DMS114 treated with DMSO at 0.1 percent for 48 hours (cell line): ENCODE measurements at regions not wholly inside any gene's neighbourhood (a gene's known extent, or its start where the extent isn't known, plus 50 kb on each side); places are given as distances from the start of the nearest gene placed in this dataset.
"Not testable (repeated sequence)": the region's sequence is repeated elsewhere in the genome, so short reads cannot be mapped to it uniquely, and the experiment has no call there.

Source experiments
- DNase-seq: peaks from one replicate; lab custom pipeline; 2025; ENCODE audit not compliant: unreplicated experiment; lab: John Stamatoyannopoulos, UW

DNA sequence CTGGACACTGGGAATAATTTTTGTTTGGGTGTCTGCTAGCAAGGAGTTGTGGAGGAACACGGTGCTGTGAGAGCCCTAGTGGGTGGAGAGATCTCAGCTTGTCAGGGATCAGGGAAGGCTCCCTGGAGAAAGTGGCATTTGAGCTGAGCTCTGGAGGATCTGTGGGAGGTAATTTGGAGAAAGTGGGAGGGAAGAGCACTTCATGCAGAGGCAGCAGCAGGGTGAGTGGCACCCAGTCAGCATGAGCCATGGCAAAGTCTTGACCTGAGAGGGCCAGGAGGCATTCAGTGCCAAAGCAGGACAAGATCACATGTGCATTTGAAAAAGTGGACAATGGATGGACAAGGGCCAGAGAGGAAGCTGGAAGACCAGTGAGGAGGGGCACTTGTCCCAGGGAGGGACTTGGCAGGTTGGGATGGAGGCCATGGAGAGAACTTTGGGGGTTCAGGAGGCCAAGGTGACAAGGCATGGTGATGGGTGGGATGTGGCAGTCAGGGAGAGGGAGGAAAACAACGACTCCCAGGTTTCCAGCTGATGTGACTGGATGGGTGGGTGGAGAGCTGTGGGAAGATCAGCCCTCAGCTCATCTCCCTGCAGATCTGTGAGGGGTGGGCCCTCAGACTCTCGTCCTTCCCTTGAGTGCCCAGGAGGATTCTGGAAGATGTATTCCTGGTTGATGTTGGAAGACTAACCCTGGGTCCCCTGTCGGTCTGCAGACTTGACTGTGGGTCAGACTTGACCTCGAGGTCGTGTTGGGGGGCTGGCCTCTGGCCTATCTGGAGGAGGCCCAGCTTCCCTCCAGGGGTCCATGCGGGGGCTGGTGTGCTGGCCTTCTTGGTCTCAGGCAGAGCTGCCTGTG, 68.9 kb upstream of the PITX1 start:
- DNase-seq: no peak

DNA sequence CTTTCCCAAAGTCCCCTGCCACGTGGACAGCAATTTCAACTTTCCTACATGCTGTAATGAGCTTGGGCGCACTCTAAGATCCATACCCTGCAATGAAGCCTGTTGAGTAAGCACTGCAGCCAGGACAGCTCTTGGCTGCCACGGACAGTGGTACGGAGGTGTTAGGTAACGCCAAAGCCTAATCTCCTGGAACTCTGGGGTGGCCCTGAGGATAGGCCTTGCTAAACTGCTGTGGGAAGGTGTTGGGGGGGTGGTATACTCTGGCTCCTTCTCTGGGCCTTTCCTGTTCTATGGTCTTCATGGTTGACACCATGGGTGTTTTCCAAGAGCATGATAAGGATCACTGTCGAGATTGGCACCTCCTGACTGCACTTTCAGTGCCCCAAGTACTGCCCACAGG, 66.4 kb upstream of the PITX1 start:
- no peak for DNase-seq

GRCh38 chr5:135100011-135100410, 66.0 kb upstream of the PITX1 start:
- no peak for DNase-seq

GRCh38 chr5:135097390-135097789, 63.4 kb upstream of the PITX1 start:
- no peak for DNase-seq

- DNase-seq: no peak
Measured at GRCh38 chr5:135095871-135096270, 61.8 kb upstream of the PITX1 start.

DNA sequence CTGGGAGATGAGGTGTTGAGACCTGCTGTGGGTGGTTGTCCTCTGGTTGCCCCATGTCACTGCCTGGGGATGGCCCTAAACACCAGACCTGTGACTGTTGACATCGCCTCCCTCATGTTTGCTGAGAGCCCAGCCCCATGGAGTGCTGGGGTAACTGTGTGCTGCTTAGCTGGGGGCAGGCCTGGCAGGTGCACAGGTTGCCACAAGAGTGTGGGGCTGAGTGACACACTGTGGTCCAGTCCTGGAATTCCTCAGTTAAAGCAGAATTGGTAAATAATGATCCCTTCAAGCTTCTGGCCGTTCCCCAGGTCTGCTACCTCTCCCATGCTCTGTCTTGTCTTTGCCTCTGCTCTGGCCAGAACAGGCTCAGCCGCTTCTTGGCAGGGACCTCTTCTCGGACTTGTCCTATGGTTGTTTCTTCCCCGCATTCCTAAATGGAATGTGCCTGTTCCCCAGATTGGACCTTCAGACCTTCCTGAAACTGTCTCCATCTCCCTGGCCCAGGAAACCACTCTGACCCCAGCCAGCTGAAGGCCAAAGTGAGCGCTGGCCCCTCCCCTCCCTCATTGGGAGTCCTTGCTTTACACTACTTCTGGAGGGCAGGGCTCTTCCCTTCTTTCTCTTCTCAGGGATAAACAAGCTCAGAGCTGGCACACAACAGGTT, 61.2 kb upstream of the PITX1 start:
- no peak for DNase-seq

- no peak for DNase-seq
Measured at GRCh38 chr5:135094339-135095051, 60.5 kb upstream of the PITX1 start.

- DNase-seq: not testable (repeated sequence)
Measured at GRCh38 chr5:135093483-135093882, 59.5 kb upstream of the PITX1 start.

GRCh38 chr5:135092476-135092875, 58.4 kb upstream of the PITX1 start:
- DNase-seq: no peak

DNA sequence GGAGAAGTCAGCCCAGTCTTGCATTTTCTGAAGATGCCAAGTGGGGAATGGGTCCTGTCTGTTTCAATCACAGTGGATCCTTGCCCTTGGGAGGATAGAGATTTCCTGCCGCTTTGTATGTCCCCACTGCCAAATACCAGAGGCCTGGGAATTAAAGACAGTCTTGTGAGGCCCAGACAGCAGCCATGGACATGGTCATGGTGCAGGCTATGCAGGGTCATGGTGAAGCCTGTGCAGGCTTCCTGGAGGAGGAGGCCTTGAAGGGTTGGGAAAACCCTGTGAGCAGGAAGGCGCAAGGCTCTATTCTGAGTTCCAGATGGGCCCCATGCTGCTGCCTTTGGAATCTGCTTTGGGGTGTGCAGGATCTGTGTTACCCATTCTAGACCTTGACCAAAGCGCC, 57.3 kb upstream of the PITX1 start:
- no peak for DNase-seq

- DNase-seq: no peak
Measured at GRCh38 chr5:135089912-135090311, 55.9 kb upstream of the PITX1 start.

DNA sequence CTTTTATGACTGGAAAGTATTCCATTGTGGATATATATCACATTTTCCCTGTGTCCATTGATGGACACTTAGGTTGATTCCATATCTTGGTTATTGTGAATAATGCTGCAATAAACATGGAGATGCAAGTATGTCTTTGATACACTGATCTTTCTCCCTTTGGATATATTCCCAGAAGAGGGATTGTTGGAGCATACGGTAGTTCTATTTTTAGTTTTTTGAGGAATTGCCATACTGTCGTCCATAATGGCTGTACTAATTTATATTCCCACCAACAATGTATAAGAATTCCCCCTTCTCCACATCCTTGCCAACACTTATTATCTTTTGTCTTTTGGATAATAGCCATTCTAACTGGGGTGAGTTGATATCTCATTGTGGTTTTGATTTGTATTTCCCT, 54.9 kb upstream of the PITX1 start:
- DNase-seq: no peak

DNA sequence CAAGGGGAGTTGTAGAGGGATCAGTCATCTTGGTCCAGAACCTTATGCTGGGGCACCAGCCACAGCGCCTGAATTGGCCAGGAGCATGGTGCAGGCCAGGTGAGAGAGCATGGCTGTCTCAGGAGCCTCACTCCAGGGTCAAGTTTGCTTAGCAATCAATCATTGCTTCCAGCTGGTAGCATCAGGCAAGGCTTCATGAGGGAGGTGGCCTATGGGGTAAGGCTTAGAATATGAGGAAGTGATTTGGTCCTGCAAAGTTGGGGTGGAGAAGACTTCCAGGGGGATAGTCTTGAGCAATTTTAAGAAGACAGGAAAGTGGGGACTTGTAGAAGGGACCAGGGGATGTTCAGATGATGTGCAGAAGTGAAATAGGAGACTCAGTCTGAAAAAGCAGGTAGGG, 53.9 kb upstream of the PITX1 start:
- no peak for DNase-seq

DNA sequence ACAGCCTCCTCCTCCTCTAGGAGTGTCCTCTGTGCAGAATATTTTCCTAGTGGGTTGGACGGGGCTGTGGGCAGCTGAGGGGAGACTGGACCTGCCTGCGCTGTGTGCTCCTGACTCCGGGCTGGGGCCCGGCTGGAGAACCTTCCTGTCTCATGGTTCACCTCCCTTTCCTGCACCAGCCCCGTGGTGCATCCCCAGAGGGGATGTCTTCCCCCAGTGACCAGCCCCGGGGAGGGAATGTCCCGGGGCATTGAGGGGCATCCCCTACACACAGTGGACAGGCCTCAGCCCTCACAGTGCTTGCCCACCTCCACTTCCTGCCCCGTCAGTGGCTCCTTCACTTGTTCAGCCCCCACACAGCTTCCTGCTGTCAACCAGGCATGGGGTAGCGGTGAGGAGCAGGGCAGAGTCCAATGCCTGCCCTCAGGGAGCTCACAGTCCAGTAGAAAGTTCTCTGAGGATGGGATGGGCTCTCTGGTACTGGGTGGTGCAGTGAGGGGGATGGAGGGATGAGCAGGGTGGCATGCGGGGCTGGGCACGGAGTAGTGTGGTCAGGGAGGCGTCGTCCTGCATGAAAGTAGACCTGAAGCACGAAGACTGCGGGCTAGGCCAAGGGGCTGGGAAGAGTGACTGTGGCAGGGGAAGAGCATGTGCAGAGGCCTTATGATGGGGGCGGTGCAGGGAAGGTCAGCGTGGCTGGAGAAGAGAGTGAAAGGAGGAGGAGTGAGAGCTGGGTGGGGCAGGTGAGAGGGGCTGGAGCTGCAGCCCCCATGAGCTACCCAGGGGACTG, 52.1 kb upstream of the PITX1 start:
- no peak for DNase-seq

DNA sequence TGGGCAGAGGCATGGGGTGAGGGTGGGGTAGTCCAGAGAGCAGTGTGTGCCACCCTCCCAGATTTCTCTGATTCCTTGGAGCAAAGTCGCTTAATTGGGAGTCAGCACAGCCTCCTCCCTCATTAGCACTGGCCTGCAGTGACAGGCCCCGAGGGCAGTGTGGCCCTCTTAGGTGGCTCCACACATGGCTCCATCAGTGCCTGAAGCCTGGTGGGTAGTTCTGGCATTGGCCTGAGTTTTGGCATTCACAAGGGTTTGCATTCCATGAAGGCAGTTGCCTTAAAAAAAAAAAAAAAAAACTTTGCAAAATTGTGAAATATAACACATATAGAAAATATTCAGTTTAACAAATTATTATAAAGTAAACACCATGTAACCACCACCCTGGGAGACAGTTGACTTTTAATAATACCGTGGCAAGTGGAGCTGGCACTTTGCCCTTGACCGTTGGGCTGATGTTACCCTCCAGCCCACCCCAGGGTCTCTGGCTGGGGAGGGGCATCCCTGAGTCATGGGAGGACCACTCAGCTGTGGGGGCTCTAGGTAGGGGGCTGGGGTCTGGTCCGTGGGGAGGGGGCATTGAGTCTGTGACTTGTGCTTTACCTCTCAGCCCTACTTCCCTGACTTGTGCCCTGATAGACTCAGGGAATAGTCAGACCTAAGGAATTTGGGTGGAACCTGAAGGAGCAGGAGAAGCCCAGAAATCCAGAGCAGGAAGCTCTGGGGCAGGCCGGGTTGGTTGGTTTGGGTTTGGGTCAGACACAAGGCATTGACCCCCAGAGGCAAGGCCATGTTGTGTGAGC, 51.3 kb upstream of the PITX1 start:
- no peak for DNase-seq
